Stimulated activated CD8-positive, alpha-beta memory T cell treated with anti-CD3 and anti-CD28 coated beads, Interleukin-4, amount 100 ng/mL, for 48 hours (primary cell): ENCODE measurements at regions not wholly inside any gene's neighbourhood (a gene's known extent, or its start where the extent isn't known, plus 50 kb on each side); places are given as distances from the start of the nearest gene placed in this dataset.

Source experiments
- DNase-seq: peaks from one replicate; pipeline ENCODE4 v3.0.0-alpha.2; 2020

DNA sequence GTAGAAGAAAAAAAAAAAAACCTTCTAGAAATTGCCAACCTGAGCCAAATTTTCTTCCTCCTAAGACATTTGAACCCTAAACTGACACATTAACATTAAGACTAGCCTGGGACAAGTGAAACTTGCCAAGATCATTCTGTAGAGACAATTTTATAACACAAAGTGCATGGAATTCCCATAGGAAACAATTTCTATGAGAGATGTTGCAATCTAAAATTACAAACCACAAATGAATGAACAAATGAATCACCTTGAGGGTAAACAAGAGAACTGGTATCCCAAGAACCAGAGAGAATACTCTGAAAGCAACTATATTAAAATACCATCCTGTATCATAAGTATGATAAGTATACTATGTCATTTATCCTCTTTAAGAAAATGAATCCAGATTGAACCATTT lies 165.3 kb downstream of the DICER1 start:
- DNase-seq = no peak

DNA sequence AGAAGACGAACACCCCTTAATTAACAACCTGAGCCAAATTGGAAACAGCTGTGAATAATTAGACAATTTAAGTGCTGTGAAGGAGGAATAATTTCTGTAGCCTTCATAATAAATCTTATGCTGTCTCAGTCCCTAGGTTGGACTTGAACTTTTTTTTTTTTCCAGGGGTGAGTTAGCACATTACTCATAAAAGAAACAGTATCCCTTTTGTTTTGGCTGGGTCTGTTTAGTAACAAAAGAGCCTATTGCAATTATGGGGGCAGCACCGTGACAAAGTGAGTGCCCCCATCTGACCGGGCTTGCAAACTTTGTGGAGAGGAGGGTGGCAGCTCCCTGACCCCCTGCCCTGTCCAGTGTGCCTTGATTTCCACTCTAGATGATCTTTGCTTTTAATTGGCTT lies 167.4 kb downstream of the DICER1 start:
- no peak for DNase-seq

DNA sequence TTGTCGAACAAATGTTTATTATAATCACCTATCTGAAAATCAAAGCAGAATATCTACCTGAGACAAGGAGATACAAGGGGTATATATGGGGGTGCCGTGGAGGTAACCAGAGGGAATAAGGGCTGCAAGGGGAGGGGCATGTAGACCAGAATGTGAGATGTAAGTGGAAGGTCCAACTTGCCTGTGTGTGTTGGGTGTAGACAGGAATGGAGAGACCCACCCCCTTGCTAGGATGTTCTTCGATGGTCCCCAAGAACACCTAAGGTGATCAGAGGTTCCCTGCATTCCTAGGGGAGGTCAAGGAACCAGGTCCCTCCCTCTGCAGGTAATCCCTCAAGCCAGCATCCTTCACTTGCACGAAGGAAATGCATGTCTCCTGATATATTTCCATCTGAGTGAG lies 167.9 kb downstream of the DICER1 start:
- no peak for DNase-seq

DNA sequence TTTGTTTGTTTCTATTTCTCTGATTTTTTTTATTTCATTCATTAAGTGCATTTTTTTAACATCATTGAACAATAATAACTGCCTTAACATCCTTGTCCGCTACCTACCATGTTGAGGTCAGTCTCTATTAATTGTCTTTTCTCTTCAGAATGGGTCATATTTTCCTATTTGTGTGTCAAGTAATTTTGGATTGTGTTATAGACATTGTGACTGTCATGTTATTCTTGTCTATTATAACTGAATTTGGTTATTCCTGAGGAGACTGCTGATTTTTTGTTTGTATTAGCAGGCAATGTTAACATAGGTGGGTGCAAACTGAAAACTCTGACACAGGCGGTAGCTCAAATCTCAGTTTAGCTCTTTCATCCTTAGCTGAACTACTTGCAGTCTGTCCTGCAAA lies 169.9 kb downstream of the DICER1 start:
- no peak for DNase-seq

DNA sequence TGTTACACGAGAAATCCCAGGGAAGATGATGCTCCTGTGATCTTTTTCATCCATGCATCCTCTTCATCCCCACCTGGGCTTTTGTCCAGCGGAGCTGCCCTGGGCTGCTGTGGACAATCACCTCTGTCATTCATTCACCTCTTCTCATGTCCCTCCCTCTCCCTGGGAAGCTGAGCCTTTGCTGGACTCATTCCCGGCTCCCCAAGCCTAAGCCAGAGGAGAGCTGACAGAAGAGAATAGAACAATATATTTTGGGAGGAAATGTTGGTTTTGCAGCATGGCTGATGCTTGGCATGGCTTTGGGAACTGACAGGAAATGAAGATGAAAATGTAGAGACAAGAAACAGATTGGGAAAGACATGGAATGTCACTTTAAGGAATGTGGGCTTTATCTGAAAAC lies 177.4 kb downstream of the DICER1 start:
- no peak for DNase-seq

DNA sequence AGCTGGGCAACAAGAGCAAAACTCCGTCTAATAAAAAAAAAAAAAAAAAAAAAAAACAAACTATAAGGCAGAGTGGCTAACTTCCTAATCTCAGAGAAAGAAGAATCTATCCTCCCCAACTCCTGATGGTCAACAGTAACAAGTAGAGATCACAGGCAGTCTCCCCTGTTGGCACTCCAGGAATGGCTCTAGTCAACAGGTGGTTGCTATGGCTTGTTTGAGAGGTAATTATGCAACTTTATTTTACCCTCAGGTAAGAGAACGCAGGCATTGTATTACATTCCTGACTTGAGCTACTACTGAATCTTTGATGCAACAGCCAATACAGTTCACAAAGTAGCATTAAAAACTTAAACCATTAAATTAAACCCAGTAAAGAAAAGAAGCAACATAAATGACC lies 180.3 kb downstream of the DICER1 start:
- DNase-seq = no peak

DNA sequence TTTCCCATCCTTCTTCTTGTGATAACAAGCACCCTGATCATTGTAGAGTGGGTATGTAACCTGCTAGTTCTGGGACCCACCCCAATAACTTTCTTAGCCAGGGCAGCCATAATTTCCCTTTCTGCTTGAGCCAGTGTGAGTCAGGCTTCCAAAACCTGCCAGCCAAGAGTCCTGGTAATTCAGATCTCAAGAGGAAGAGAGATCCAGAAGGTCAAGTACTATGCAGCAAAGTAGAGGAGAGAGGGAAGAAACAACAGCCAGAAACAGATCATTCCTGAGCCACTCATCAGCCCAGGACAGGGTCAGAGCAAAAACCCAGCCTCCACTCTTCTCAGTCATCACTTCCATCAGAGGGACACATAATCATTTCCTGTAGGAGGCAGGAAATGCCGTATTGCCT lies 182.0 kb downstream of the DICER1 start:
- DNase-seq = no peak

DNA sequence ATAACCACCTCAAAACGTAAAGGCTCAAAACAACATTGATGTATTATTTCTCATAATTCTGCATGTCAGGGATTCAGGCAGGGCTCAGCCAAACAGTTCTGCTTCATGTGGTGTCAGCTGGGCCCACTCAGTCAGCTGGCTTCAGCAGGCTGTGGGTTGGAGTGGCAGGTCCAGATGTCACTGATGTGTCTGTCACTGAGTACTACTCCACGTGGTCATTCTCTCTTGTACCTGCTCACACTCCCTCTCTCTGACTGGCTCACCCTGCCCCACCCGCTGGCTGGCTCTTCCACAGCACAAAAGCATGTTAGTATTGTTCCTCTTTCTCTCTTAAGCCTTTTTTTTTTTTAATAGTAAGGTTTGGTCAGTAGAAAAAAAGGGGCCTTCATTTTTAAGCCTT lies 182.4 kb downstream of the DICER1 start:
- DNase-seq = no peak

DNA sequence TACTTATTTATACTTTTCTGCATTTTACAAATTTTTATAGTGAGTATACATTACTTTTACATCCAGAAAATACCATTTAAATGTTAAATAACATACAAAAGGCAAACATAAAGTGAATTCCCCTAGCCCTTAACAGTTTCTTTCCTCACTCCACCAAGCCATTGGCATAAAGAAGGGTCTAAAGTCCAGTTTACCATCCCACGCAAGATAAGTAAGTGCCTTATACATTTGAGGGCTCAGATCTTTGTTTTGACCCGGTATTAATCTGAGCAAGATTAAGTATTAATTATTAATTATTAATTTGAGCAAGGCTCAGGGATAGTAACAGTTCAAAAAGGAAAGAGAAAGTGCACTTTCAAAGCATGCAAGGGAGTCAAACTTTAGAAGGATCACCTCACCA lies 182.9 kb downstream of the DICER1 start:
- no peak for DNase-seq

DNA sequence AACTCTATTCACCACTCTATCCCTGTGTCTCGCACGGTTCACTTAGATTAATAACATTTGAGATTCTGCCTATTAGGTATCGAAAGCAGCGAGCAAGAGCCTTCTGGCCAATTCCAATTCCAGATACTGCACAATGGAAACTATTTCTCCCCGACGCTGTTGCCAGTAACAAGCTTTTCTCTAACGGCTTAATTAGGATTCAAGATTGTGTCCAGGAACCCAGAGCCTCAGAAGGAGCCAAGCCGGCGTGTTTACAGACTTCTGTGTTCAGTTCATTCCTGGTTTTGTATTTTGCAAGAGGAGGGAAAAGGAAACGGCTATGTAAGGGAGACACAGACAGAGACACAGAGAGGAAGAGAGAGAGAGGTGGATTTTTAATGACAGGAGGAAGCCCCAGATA lies 185.6 kb downstream of the DICER1 start:
- DNase-seq = no peak

DNA sequence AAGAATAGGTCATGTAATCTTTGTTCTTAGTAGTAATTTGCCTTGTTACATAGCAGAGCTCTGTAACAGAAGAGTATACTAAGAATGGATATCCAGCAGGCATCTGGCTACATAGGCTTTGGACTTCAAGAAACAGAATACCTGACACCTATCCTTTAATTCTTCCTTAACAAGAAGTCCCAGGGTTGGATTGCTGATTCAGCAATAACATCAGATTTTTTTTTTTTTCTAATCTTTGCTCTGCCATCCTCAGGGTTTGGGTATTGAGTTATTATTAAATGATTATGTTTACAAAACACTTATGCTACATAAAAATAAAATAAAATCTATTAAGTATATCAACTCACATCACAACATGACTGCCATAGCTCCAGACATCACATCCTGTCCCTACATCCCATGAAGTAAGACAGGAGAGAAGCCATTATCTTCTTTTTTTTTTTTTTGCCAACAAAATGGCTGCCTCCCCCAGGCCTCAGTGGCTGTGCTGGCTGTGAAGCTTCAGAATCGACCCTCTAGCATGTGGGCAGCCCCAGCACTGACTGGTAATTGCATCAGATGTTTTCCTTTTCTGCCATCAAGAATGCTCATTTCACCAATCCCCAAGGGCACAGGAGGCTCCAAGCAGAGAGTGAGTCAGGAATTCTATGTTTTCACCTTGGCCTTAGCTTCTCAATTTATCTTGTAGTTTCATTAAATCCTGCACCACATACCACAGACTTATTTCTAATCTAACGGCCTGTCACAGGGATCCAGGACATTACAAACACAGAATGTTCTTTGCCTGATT lies 186.2 kb downstream of the DICER1 start:
- no peak for DNase-seq

DNA sequence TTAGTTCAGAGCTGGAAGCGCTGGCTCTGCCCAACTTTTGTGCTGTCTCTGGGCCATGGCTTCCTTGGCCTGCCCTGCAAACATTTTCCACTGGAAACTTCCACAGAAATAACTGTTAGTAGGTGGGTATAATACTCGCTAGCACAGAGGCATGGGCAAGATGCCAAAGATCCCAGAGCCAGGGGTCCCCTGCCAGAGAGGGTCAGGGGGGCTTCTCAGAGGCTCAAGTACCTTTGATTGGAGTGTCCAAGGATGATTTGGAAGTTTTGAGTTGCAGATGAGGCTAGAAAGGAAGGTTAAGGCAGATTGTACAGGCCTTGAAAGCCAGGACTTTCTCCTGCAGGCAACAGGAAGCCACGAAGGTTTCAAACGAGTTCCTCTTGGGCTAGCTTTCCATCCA lies 187.6 kb downstream of the DICER1 start:
- DNase-seq = no peak

DNA sequence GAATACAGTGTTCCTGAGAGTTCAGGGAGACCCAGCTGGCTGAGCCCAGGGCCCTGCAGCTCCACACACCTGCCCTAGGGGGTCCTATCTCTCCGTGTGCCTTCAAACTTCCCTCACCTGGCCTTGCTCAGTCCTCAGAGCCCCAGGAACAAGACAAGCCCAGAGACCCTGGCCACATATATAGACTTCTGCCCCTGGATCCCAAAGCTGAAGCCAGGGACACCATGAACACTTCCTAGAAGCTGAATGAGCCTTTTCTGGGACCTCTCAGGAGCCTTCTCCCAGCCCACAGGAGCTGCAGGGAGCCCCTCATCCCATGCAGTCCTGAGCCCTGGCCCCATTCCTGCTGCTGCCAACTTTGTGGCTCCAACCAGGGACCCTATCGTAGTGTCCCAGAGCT lies 190.5 kb downstream of the DICER1 start:
- DNase-seq = no peak

DNA sequence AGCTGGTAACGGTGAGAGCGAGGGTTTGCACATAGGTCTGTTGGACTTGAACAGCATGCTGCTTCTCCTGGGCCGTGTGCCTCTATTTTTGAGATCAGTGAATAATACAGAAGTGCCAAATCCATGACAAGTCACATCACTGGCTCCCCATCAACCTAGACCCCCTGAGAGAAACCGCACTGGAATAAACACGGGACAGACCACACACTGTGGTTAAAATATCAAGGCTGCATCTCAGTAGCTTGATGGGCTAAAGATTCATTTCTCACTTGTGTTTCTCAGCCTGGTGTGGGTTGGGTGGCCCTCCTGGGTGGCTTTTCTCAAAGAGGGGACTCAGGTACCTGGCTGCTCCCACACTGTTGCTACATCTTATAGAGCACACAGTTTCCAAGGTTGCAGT lies 191.0 kb downstream of the DICER1 start:
- no peak for DNase-seq

DNA sequence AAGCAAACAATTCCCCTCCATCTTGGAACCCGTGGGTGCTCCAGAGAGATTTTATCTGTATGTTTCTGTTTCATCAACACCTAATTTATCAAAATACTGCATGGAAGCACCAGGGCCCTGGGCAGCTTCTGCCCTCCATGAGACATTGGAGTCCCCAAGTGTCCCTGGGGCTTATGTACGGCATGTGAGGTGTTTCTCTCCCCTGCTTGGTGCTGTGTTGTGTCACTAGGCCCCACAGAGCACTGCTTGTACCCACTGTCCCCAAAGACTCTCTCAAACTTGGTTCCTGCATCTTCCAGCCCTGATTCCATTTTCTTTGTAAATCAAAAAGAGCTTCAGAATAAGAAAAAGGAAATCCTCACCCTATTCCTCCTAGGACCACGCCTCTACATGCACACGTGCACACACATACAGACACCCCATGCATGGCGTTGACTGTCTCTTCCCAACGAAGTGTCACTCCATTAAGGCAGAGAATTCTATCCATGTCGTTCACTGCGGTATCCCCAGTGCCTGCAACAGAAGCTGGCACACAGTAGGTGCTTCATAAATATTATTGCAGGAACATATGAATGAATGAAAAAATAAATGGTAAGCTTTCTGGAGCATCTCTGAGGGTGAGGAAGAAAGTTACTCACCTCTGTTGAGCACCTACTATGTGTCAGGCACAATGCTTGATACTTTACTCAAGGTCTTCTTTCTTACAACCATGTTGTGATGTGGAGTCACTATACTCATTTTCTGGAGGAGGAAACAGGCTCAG lies 191.6 kb downstream of the DICER1 start:
- DNase-seq = no peak

DNA sequence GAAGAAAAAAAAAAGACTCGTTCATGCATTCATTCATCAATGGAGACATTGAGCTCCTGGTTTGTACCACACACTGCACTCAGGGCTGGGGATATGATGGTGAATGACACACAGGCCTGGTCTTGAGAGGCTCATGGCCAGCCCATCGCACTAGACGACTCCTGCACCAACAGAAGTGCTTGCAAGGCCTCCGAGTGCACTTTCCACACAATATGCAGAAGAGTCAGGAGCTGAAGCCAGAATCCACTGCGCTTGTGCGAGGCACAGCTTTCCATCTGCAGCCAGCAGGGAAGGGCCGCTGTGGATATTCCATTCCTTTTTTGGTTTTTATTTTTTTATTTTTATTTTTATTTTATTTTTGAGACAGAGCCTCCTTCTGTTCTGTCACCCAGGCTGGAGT lies 192.4 kb downstream of the DICER1 start:
- no peak for DNase-seq

DNA sequence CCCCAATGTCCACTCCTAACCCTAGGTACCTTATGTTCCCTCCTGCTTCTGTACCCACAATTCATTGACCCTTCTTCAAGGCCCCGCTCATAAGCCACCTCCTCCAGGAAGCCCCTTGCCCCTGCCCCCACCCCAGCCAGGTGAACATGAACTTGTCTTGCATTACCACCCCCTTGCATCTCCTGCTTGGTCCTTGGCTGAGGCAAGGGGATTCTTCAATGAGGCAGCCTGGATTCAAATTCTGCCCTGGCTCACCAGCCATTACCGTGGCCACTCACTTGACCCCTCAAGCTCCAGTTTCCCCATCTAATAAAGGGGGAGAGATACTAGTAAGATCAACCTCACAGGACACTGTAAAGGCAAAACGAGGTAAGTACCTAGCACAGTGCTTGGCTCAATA lies 193.1 kb downstream of the DICER1 start:
- DNase-seq = no peak

DNA sequence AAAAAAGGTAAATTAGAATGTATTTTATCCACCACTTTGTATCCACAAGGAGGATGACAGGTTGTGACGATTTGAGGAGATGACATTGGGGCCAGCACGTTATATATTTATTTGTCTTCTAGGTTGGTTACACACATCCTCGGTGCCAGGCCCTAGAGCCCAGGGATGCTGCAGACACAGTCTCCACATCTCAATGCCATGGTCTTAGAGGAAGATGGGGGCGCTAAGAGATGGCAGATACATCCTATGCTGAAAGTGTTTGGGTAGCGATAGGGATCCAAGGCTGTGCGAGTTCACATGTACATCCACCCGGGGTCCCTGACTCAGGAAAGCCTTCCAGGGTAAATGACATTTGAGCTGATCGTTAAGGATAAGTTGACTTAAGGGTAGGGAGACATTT lies 193.1 kb upstream of the GSC start:
- no peak for DNase-seq

DNA sequence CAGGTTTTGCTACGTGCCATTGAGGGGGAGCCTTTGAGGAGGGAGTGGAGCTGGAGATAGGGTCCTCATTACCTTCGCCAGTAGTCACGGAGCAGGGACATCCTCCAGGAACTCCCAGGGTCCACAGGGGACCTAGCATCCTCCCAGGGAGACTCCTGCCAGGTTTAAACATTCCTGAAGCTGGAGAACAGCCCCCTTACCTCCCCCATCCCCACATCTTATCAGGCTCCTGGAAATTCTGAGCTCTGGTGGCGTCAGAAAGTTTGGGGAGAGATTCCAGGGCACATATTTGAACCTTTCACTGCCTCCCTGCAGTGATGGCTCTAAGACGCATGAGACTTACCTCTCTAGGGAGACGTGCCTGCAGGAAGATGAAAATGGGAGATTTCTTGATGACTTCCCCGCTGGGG lies 192.3 kb upstream of the GSC start:
- no peak for DNase-seq

DNA sequence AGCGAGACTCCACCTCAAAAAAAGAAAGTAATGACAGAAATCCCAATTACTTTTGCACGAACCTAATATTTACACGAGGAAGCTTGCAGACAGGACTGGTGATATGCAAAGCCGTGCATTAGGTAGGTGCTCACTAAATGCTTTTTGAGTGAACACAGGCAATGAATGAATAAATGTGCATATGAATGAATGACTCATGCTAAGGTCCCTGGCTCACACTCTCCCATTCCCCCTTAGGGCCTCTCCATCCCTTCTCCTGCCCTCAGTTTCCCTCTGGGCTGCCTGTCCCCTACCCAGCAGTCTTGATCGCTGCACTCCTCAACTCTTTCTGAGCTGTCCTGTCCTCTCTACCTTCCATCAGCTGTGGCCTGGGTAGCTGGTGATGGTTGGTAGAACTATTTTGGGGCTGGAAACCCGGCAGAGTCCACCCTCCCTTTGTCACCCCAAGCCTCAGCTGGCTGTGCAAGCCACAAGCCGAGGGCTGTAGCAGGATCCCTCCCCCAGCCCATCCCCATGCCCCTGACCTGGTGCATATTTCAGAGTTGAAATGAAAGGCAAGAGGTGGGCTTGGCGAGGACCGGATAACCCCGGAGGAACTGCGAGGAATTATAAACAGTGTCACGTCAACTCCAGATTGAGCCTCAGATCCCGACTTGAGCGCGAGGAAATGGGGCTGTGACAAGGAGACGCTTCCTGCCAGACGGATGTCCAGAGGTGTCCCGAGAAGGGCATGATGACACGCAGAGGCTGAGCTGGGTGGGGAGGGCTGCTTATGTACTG lies 191.7 kb upstream of the GSC start:
- no peak for DNase-seq

DNA sequence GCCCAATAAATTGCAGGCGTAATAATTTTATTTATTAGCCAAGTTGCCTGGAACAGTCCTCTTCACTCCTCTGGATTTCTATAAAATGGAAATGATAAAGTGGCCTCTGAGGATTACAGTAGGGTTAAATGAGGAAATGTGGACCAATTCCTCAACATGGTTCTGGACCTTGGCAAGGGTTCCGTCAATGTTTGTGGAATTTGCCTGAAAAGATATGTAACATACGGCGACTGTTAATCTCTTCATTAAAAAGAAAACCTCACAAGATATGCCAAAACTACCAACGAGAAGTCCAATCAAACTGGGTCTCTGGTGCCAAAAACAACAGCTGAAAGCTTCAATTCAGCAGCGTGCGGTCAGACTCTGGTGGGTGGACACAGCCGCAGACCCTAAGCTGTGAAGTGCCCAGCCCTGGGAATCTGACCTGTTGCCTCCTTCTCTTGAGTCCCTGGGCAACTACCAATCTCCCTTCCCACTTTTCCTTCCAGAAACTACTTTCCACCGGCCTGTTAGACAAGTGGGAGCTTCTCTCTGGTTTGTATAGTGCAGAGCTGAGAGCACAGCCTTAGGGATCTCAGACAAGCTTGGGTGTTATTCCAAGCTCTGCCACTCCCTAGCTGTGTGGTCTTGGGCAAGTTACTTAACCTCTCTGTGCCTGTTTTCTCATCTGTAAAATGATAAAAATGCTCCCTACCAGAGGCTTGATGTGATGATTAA lies 190.5 kb upstream of the GSC start:
- no peak for DNase-seq

DNA sequence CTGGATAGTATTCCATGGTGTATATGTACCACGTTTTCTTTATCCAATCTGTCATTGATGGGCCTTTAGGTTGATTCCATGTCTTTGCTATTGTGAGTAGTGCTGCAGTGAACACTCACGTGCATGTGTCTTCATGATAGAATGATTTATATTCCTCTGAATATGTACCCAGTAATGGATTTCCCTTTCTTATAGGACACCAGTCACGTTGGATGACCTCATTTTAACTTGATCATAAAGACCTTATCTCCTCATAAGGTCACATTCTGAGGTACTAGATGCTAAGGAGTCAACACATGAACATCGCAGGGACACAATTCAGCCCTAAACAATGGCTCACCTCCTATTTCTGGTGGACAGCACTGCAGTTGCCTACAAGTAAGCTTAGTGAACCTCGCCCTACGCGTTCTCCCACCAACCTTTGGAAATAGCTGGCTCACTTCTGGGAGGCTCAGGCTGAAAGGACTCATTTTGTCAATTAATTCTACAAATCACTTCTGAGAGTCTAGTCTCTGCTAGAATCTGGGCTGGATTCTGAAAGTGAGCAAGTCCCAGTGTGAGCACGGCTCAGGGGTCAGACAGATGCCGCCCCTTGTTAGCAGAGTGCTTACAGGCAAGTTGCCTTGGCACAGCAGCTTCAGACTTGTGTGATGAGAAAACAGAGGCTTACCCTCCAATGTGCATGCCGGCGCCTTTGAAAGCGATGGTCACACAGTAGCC lies 183.8 kb upstream of the GSC start:
- DNase-seq = no peak

DNA sequence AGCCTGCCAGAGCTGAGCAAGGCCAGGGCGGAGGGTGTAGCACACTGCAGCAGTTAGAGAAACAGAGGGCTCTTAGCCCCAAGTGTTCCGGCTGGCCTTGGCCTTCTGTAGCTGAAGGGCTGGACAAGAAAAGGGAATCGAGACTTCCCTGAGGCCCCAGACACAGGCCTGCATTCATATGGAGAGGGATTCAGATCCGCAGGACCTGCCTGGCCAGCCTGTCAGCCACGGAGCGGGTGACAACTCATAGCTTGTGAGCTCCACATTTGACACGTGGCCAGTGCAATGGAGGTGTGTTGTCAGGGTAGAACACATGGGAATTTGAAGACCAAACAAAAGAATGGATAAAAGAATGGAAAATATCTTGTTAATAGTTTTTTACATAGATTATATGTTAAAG lies 182.2 kb upstream of the GSC start:
- DNase-seq = no peak
